Stimulated activated naive CD8-positive, alpha-beta T cell treated with anti-CD3 and anti-CD28 coated beads, Interleukin-15, amount 100 ng/mL, for 72 hours (primary cell): ENCODE measurements at regions not wholly inside any gene's neighbourhood (a gene's known extent, or its start where the extent isn't known, plus 50 kb on each side); places are given as distances from the start of the nearest gene placed in this dataset.
A peak's percentile ranks its signal among the peaks of the same experiment; 100 is the strongest.
"Not testable (repeated sequence)": the region's sequence is repeated elsewhere in the genome, so short reads cannot be mapped to it uniquely, and the experiment has no call there.

Source experiments
- ATAC-seq: fragments of 150-1000 bp; cut with Tn5 transposase; 2 replicates; pipeline ENCODE4 v1.10.0; 2021; ENCODE audit warnings: mild to moderate bottlenecking, moderate library complexity
- DNase-seq, 2 donors: peaks; one replicate each; pipeline ENCODE4 v3.0.0; 2021 to 2022
- H3K27ac Mint-ChIP-seq, 2 donors: one replicate each; pipeline ENCODE4 v1.8.0; 2022; ENCODE audit warnings: mild to moderate bottlenecking in 2 of 2, mixed read lengths in 2 of 2, moderate library complexity in 2 of 2
- H3K27me3 Mint-ChIP-seq: one replicate; pipeline ENCODE4 v1.8.0; 2022; ENCODE audit warnings: mixed read lengths
- H3K4me1 Mint-ChIP-seq: one replicate; pipeline ENCODE4 v1.8.0; 2022; ENCODE audit warnings: mild to moderate bottlenecking, mixed read lengths
- H3K4me3 Mint-ChIP-seq, 2 donors: one replicate each; pipeline ENCODE4 v1.8.0; 2022; ENCODE audit warnings: mild to moderate bottlenecking in 2 of 2, mixed read lengths in 2 of 2, moderate library complexity in 1 of 2
- H3K9me3 Mint-ChIP-seq, 2 donors: one replicate each; pipeline ENCODE4 v1.8.0; 2022; ENCODE audit warnings: mixed read lengths in 2 of 2

DNA sequence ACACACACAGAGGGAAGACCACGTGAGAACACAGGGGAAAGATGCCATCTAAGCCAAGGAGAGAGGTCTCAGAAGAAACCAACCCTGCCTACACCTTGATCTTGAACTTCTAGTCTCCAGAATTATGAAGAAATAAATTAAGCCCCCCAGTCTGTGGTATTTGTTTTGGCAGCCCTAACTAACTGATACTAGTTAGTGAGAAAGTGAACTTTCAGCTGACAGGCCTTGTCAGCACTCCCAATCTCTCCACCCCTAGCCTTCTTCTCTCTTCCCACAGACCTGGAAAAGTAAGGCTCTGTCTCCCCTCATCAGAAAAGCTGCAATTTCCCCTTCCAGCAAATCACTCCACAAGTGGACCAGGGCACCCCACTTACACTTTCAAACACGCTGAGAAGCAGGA is 108.6 kb upstream of the CDYL start:
- H3K9me3 Mint-ChIP-seq: no peaks in the 10 kb centered on the region
- no peak overlapping the region for H3K4me3 Mint-ChIP-seq
- ATAC-seq: no peak
- no peak for DNase-seq
- H3K27ac Mint-ChIP-seq: no peak overlapping the region
- H3K27me3 Mint-ChIP-seq: peaks cover 22% of the 10 kb centered on the region
- no peaks in the 10 kb centered on the region for H3K4me1 Mint-ChIP-seq

- no peak overlapping the region for H3K4me3 Mint-ChIP-seq
- H3K27ac Mint-ChIP-seq: peak overlapping the region in 1 of 2 donors; percentile 79
- ATAC-seq (no peak), DNase-seq (no peak)
- H3K27me3 Mint-ChIP-seq: peaks cover 22% of the 10 kb centered on the region
- H3K4me1 Mint-ChIP-seq: no peaks in the 10 kb centered on the region
- H3K9me3 Mint-ChIP-seq: no peaks in the 10 kb centered on the region
Measured at GRCh38 chr6:4666886-4667513, 109.2 kb upstream of the CDYL start.

DNA sequence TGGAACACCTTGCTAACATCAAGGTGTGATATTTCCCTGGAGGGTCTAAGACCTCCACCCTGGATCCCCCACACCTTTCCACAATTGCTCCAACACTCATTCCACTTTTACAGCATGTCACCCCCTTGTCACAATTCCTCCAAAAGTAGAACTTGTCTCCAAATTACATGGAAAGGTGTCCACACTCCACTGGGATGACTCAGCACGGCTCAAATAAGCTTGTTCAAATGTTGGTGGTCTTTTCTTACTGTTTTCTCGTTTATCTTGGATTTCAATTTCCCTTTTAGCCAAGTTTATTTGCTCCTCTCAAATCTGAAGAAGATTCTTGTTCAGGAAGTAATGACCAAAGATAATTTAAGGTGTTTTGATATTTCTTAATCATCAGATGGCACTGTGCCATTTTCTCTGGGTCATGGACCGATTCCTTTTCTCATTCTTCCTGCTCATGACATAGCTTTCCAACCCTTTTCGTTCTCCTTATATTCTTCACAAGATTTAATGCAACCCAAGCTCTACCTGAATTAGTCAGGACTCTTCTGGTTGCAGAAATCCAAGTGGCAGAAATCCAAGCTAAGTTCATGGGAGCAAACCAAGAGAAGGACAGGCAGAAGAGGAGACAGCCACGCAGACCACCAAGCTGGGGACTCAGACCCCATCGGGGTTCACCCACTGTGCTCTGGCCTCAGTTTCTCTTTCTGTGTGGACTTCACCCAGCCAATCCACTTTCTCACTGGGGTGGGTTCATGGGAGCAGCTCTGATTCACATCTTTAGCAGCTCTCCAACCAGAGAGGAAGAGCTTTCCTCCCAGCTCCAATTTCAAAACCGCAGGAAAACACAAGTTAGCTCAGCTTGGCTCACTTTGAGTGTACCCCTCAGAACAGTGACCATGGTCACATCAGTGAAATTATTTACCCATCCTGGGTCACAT is 110.5 kb upstream of the CDYL start:
- Mint-ChIP-seq H3K9me3 (no peaks in the 10 kb centered on the region), H3K4me1 (no peaks in the 10 kb centered on the region), H3K27ac (no peak overlapping the region), H3K27me3 (peaks cover 22% of the 10 kb centered on the region), H3K4me3 (no peak overlapping the region)
- ATAC-seq: no peak
- no peak for DNase-seq

DNA sequence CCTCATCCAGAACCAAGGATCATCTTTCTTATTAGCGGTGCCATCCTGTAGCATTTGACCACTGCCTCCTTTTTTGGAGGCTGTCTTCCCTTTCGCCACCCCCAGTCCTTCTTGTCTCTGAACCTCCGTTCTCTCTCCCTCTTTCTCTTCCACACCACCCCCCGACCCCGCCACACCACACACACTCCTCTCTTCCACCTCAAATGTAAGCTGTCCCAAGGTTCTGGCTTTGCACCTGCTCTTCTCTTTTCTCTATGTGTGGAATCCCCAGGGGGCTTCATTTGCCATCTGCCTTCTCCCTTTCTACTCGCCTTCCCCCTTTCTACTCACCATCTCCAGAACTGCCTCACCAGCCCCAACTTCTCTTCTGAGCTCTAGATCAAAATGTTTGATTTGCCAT is 111.3 kb upstream of the CDYL start:
- Mint-ChIP-seq H3K4me1 (no peaks in the 10 kb centered on the region), H3K4me3 (no peak overlapping the region), H3K27me3 (peaks cover 22% of the 10 kb centered on the region), H3K9me3 (no peaks in the 10 kb centered on the region), H3K27ac (peak overlapping the region in 1 of 2 donors; percentile 48)
- DNase-seq (no peak), ATAC-seq (no peak)

GRCh38 chr6:4664117-4664626 is 112.0 kb upstream of the CDYL start:
- H3K4me3 Mint-ChIP-seq: no peak overlapping the region
- ATAC-seq (no peak), DNase-seq (no peak)
- no peaks in the 10 kb centered on the region for H3K4me1 Mint-ChIP-seq
- no peak overlapping the region for H3K27ac Mint-ChIP-seq
- H3K27me3 Mint-ChIP-seq: peaks cover 22% of the 10 kb centered on the region
- H3K9me3 Mint-ChIP-seq: no peaks in the 10 kb centered on the region

DNA sequence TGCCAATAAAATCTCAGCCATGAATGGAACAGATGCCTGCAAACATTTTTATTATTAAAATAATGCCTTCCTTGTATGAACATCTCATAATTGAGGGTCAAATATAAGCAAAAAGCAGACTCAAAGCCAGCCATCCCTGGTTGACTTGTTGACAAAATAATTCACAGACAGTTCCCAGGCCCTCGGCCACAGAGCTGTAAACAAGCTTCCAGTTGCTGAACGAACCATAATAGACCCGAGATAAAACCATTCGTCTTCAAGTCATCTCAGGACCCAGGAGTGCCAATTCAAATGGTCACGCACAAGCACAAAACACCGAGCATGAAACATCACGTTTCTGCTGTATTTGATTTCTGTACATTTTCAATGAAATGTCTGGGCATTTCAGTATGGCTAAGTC is 113.3 kb upstream of the CDYL start:
- Mint-ChIP-seq H3K4me1 (no peaks in the 10 kb centered on the region), H3K27me3 (peaks cover 33% of the 10 kb centered on the region), H3K9me3 (no peaks in the 10 kb centered on the region), H3K27ac (no peak overlapping the region), H3K4me3 (no peak overlapping the region)
- ATAC-seq: no peak
- DNase-seq: no peak

- no peak for ATAC-seq
- peak overlapping the region in 1 of 2 donors; percentile 71 for H3K27ac Mint-ChIP-seq
- H3K4me3 Mint-ChIP-seq: no peak overlapping the region
- H3K9me3 Mint-ChIP-seq: no peaks in the 10 kb centered on the region
- no peak for DNase-seq
- no peaks in the 10 kb centered on the region for H3K4me1 Mint-ChIP-seq
- peaks cover 31% of the 10 kb centered on the region for H3K27me3 Mint-ChIP-seq
Measured at GRCh38 chr6:4661391-4661790, 114.8 kb upstream of the CDYL start.

GRCh38 chr6:4660377-4661321 is 115.6 kb upstream of the CDYL start:
- Mint-ChIP-seq H3K27ac (peak overlapping the region in 1 of 2 donors; percentile 85), H3K4me3 (no peak overlapping the region), H3K9me3 (no peaks in the 10 kb centered on the region), H3K4me1 (no peaks in the 10 kb centered on the region), H3K27me3 (peaks cover 33% of the 10 kb centered on the region)
- no peak for DNase-seq
- ATAC-seq: no peak

DNA sequence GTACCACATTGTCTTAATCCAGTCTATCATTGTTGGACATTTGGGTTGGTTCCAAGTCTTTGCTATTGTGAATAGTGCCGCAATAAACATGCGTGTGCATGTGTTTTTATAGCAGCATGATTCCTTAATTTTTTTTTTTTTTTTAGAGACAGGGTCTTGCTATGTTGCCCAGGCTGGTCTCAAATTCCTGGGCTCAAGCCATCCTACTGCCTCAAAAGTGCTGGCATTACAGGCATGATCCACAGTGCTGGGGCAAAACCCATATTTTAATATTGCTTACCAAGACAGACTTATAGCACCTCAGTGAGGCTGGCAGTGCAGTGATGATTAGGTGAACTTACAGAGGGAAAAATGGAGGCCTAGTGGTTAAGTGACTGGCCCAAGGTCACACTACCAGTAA is 116.5 kb upstream of the CDYL start:
- not testable (repeated sequence) for H3K4me1 Mint-ChIP-seq, H3K9me3 Mint-ChIP-seq, DNase-seq, H3K4me3 Mint-ChIP-seq, ATAC-seq, H3K27ac Mint-ChIP-seq
- H3K27me3 Mint-ChIP-seq: peaks cover 31% of the 10 kb centered on the region

- ATAC-seq (no peak), DNase-seq (no peak)
- no peaks in the 10 kb centered on the region for H3K9me3 Mint-ChIP-seq
- H3K27ac Mint-ChIP-seq: no peak overlapping the region
- H3K4me1 Mint-ChIP-seq: no peaks in the 10 kb centered on the region
- peaks cover 31% of the 10 kb centered on the region for H3K27me3 Mint-ChIP-seq
- H3K4me3 Mint-ChIP-seq: no peak overlapping the region
Measured at GRCh38 chr6:4658486-4658885, 117.7 kb upstream of the CDYL start.

GRCh38 chr6:4656106-4656505 is 120.1 kb upstream of the CDYL start:
- Mint-ChIP-seq H3K27me3 (peaks cover 31% of the 10 kb centered on the region), H3K4me3 (no peak overlapping the region), H3K4me1 (no peaks in the 10 kb centered on the region), H3K27ac (no peak overlapping the region), H3K9me3 (no peaks in the 10 kb centered on the region)
- ATAC-seq (no peak), DNase-seq (no peak)

DNA sequence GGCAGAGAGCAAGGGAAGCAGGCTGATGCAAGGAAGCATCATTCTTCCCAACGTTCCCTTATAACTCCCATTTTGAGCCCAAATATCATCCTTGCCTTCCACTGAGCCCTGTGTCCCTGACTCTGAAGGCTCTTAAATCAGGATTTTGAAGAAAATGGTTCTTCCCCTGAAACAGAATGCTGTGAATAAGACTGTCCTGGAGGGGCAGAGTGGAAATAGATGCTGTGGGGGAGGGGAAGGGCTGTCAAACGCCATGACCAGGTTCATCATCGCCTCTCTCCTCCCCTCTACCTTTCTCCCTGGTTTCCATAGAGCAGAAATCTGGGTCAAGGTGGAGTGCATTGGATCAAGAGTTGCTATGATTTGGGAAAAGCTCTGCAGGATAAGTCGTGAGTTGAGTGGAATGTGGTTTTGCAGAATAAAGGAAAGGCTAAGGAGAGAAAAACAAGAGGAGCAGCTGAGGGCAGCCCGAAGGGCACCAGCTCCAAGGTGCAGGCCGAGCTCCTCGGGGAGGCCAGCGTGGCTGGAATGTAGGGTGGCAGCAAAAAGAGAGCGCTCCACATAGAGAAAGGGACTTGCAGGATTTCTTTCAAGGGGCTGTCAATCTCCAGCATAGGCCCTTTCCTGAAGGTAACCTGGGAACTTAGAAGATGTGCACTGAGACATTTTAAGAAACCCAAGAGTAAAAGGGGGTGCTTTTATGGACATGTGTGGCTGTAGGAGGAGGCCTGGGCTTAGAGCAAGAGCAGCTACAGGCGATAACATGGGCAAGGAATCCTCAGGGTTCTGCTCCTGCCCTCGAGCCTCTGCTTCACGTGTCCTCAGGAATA is 120.8 kb upstream of the CDYL start:
- Mint-ChIP-seq H3K4me3 (no peak overlapping the region), H3K27me3 (peaks cover 31% of the 10 kb centered on the region), H3K27ac (no peak overlapping the region), H3K9me3 (no peaks in the 10 kb centered on the region), H3K4me1 (no peaks in the 10 kb centered on the region)
- DNase-seq (no peak), ATAC-seq (no peak)

DNA sequence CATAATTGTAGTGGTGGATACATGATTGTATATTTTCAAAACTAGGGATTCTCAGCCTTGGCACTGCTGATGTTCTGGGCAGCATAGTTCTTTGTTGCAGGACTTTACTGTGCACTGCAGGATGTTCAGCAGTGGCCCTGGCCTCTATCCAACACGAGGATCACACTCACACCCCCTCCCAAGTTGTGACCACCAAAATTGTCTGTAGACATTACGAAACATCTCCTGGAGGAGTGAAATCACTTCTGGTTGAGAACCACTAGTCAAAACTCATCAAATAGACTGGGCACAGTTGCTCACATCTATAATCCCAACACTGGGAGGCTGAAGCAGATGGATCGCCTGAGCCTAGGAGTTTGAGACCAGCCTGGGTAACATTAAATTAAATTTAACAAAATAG is 123.1 kb upstream of the CDYL start:
- H3K27ac Mint-ChIP-seq: no peak overlapping the region
- no peak for ATAC-seq
- H3K9me3 Mint-ChIP-seq: no peaks in the 10 kb centered on the region
- no peak for DNase-seq
- H3K4me1 Mint-ChIP-seq: no peaks in the 10 kb centered on the region
- H3K4me3 Mint-ChIP-seq: no peak overlapping the region
- H3K27me3 Mint-ChIP-seq: peaks cover 38% of the 10 kb centered on the region

- H3K4me3 Mint-ChIP-seq: no peak overlapping the region
- H3K27me3 Mint-ChIP-seq: peaks cover 47% of the 10 kb centered on the region
- no peak for DNase-seq
- no peak for ATAC-seq
- H3K27ac Mint-ChIP-seq: no peak overlapping the region
- no peaks in the 10 kb centered on the region for H3K9me3 Mint-ChIP-seq
- peaks cover 8% of the 10 kb centered on the region for H3K4me1 Mint-ChIP-seq
Measured at GRCh38 chr6:4651831-4652467, 124.3 kb upstream of the CDYL start.
